CD4-positive, alpha-beta T cell (primary cell): ENCODE measurements at regions not wholly inside any gene's neighbourhood (a gene's known extent, or its start where the extent isn't known, plus 50 kb on each side); places are given as distances from the start of the nearest gene placed in this dataset.

Experiments used
- ATAC-seq: fragments of 200-7000 bp; cut with Tn5 transposase; one replicate; pipeline ENCODE4 v1.10.0; 2022; ENCODE audit warnings: mild to moderate bottlenecking; ENCODE audit not compliant: poor library complexity
- CTCF ChIA-PET: fragments of 350-600 bp; sonication (Branson Sonifier 250); formaldehyde crosslinking; loops from one replicate; lab custom pipeline; 2021; ENCODE audit warnings: antibody characterized with exemption, inconsistent platforms; lab: Charles Lee
- POLR2A ChIA-PET: fragments of 350-600 bp; sonication (Branson Sonifier 250); formaldehyde crosslinking; loops from one replicate; lab custom pipeline; 2021; ENCODE audit warnings: antibody characterized with exemption, inconsistent platforms; lab: Charles Lee
- DNase-seq, 14 experiments: peaks; one replicate each; pipeline ENCODE4 v3.0.0-alpha.2; 2013 to 2020; ENCODE audit warnings: mixed read lengths in 2 of 14
- H3K27ac ChIP-seq, 2 donors: one replicate each; pipeline versions ENCODE4 v1.5.1 to v1.7.0; 2013; ENCODE audit warnings: low read length in 2 of 2, low read depth in 1 of 2, mild to moderate bottlenecking in 1 of 2
- H3K27me3 ChIP-seq, 2 experiments: 1 replicate in 1 of 2; 2 replicates in 1 of 2; pipeline versions ENCODE4 v1.6.1 to v1.7.0; 2013; ENCODE audit warnings: low read length in 2 of 2, control low read depth in 1 of 2, mild to moderate bottlenecking in 1 of 2, moderate library complexity in 1 of 2; ENCODE audit not compliant: insufficient read depth in 2 of 2, control insufficient read depth in 1 of 2
- H3K36me3 ChIP-seq: one replicate; pipeline ENCODE4 v1.6.1; 2013; ENCODE audit warnings: low read length, control low read depth; ENCODE audit not compliant: insufficient read depth
- H3K4me1 ChIP-seq: one replicate; pipeline ENCODE4 v1.6.1; 2013; ENCODE audit warnings: low read length, control low read depth; ENCODE audit not compliant: insufficient read depth
- H3K4me3 ChIP-seq: one replicate; pipeline ENCODE4 v1.5.1; 2013; ENCODE audit warnings: mild to moderate bottlenecking, low read length, moderate library complexity
- H3K9me3 ChIP-seq, 2 experiments: 1 replicate in 1 of 2; 2 replicates in 1 of 2; pipeline versions ENCODE4 v1.6.1 to v1.7.0; 2013; ENCODE audit warnings: low read length in 2 of 2, mild to moderate bottlenecking in 2 of 2, control low read depth in 1 of 2, moderate library complexity in 1 of 2; ENCODE audit not compliant: control insufficient read depth in 1 of 2, insufficient read depth in 1 of 2
- H3K27ac Mint-ChIP-seq: one replicate; pipeline ENCODE4 v1.8.0; 2020; ENCODE audit warnings: mixed read lengths
- H3K27me3 Mint-ChIP-seq: one replicate; pipeline ENCODE4 v1.8.0; 2021; ENCODE audit warnings: mixed read lengths
- H3K36me3 Mint-ChIP-seq: one replicate; pipeline ENCODE4 v1.8.0; 2021; ENCODE audit warnings: low read depth, mixed read lengths
- H3K4me1 Mint-ChIP-seq: one replicate; pipeline ENCODE4 v1.8.0; 2021; ENCODE audit warnings: low read depth, mixed read lengths
- H3K4me3 Mint-ChIP-seq: one replicate; pipeline ENCODE4 v1.8.0; 2020; ENCODE audit warnings: mild to moderate bottlenecking, mixed read lengths
- H3K9me3 Mint-ChIP-seq: one replicate; pipeline ENCODE4 v1.8.0; 2020; ENCODE audit warnings: mixed read lengths
- CTCF ChIP-seq: fragments of 200-600 bp; IDR thresholded peaks from one replicate; pipeline ENCODE4 v1.8.0; 2022; ENCODE audit warnings: antibody characterized with exemption, mild to moderate bottlenecking
- intact Hi-C, 2 experiments: fragments of 100-400 bp; cut with DNase I in 1 of 2; cut with micrococcal nuclease in 1 of 2; formaldehyde crosslinking; loops; one replicate each; pipeline versions ENCODE4 v1.15.1 to v1.9.0; 2023 to 2025; cut with DNase I, micrococcal nuclease

DNA sequence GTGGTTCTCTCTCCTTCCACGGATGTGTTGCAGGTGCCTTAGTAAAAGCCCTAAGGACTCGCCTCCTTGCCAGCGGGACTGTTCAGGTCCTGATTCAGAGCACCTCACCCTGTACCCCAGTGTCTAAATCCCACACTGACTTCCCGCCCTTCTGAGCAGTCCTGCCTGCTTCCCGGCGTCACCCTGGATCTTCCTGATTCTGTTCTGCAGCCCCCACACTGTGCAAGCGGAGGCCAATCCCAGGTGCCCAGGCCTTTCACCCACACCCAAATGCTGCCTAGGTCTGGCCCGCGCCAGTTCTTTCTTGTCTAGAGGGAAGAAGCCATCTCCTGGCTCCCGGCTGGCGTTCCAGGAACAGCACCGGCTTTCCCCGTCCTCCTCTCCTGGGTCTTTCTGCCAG is 95.9 kb upstream of the GALNT2 start:
- Histone ChIP-seq H3K4me1 (no peaks in the 10 kb centered on the region), H3K27ac (no peak overlapping the region), H3K27me3 (peaks cover 0 to 2% of the 10 kb centered on the region in 2 experiments), H3K36me3 (no peaks in the 10 kb centered on the region), H3K9me3 (no peaks in the 10 kb centered on the region), H3K4me3 (no peak overlapping the region)
- POLR2A ChIA-PET = no interaction called here
- DNase-seq (no peak), ATAC-seq (no peak)
- peaks cover 5% of the 10 kb centered on the region for H3K9me3 Mint-ChIP-seq
- TF ChIP-seq CTCF = no peak
- no peak overlapping the region for H3K4me3 Mint-ChIP-seq
- no peak overlapping the region for H3K27ac Mint-ChIP-seq
- peaks cover 8% of the 10 kb centered on the region for H3K4me1 Mint-ChIP-seq
- H3K36me3 Mint-ChIP-seq = no peaks in the 10 kb centered on the region
- CTCF ChIA-PET = no interaction called here
- H3K27me3 Mint-ChIP-seq = peaks cover 9% of the 10 kb centered on the region
- intact Hi-C loops = no loop called here

DNA sequence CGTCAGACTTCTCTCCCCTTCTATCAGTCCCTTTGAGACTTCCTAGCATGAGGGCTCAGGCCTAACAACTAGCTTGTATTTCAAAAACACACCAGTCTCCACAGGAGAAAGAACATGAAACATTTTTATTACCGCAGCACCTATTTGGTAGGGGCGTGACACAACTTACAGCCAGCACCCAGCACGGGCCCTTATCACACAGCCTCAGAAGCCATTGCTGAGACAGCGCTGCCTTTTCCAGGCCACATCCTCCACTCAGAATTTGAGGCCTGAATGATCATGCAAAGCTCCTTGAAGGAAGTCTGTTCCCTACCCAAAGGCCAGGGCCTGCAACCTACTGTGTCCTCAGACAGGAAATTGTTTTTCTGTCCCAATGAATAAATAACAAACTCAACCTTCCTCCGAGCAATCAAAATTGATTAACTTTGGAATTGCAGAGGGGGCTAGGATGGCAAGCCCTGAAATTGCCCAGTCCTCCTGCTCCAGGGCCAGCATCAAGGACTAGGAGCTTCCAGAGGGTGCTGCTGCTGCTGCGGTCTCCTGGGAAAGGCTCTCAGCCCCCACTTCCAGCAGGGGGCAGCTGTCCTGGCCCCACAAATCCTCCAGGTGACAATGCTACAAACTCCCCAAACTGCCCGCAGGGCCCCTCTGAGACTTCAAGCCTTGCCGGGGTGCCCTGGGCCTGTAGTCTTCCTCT is 94.3 kb upstream of the GALNT2 start:
- no peaks in the 10 kb centered on the region for H3K36me3 ChIP-seq
- H3K27ac ChIP-seq = no peak overlapping the region
- DNase-seq (peak in 1 of 14 experiments; percentile 4), ATAC-seq (no peak)
- CTCF ChIA-PET = no interaction called here
- H3K27ac Mint-ChIP-seq = no peak overlapping the region
- H3K4me1 ChIP-seq = no peaks in the 10 kb centered on the region
- H3K27me3 ChIP-seq = no peaks in the 10 kb centered on the region
- no peaks in the 10 kb centered on the region for H3K27me3 Mint-ChIP-seq
- no peak overlapping the region for H3K4me3 Mint-ChIP-seq
- no peaks in the 10 kb centered on the region for H3K36me3 Mint-ChIP-seq
- intact Hi-C loops = no loop called here
- POLR2A ChIA-PET = no interaction called here
- H3K4me3 ChIP-seq = no peak overlapping the region
- peaks cover 8% of the 10 kb centered on the region for H3K4me1 Mint-ChIP-seq
- H3K9me3 Mint-ChIP-seq = peaks cover 13% of the 10 kb centered on the region
- TF ChIP-seq CTCF = no peak
- H3K9me3 ChIP-seq = peaks cover 0 to 3% of the 10 kb centered on the region in 2 experiments

GRCh38 chr1:229973297-229973612 is 93.8 kb upstream of the GALNT2 start:
- Histone ChIP-seq H3K36me3 (no peaks in the 10 kb centered on the region), H3K4me1 (no peaks in the 10 kb centered on the region), H3K27me3 (no peaks in the 10 kb centered on the region), H3K4me3 (no peak overlapping the region), H3K9me3 (peaks cover 0 to 6% of the 10 kb centered on the region in 2 experiments), H3K27ac (no peak overlapping the region)
- DNase-seq = no peak
- Mint-ChIP-seq H3K36me3 (no peaks in the 10 kb centered on the region), H3K4me1 (peaks cover 8% of the 10 kb centered on the region), H3K27me3 (no peaks in the 10 kb centered on the region), H3K27ac (no peak overlapping the region), H3K9me3 (peaks cover 13% of the 10 kb centered on the region), H3K4me3 (no peak overlapping the region)
- CTCF ChIA-PET = no interaction called here
- TF ChIP-seq CTCF = no peak
- ATAC-seq = no peak
- intact Hi-C loops = no loop called here
- POLR2A ChIA-PET = no interaction called here
